ENCODE measurements at regions not wholly inside any gene's neighbourhood (a gene's known extent, or its start where the extent isn't known, plus 50 kb on each side); places are given as distances from the start of the nearest gene placed in this dataset.

GRCh38 chr3:182726258-182727142 lies 66.8 kb upstream of the ATP11B start:
- TF ChIP-seq CTCF (conservative IDR thresholded peaks at IDR 0.05; ENCODE audit: low read length) (no peak), EZH2phosphoT487 (IDR thresholded peaks at IDR 0.05; ENCODE audit: borderline replicate concordance, low read depth, low read length) (no peak)
